GM23338 (cell line): ENCODE measurements at regions not wholly inside any gene's neighbourhood (a gene's known extent, or its start where the extent isn't known, plus 50 kb on each side); places are given as distances from the start of the nearest gene placed in this dataset.

Experiments used
- ATAC-seq: fragments of 200-7000 bp; cut with Tn5 transposase; 3 replicates; pipeline ENCODE4 v1.9.1; 2020
- DNase-seq: peaks from one replicate; pipeline ENCODE4 v3.0.0-alpha.2; 2015; ENCODE audit warnings: low spot score
- H2AFZ ChIP-seq: fragments of 200-600 bp; sonication (generic); 2 replicates; pipeline ENCODE4 v1.8.0; 2016; ENCODE audit warnings: antibody characterized with exemption, mild to moderate bottlenecking, moderate library complexity
- H3F3A ChIP-seq: fragments of 200-600 bp; sonication (generic); replicated peaks from 2 replicates; pipeline ENCODE4 v1.8.0; 2017; ENCODE audit warnings: antibody characterized with exemption, mixed run types, low read depth
- H3K27ac ChIP-seq: fragments of 200-600 bp; sonication (generic); 2 replicates; pipeline ENCODE4 v1.6.1; 2016; ENCODE audit warnings: low read depth
- H3K27me3 ChIP-seq: fragments of 200-600 bp; sonication (generic); 2 replicates; pipeline ENCODE4 v1.8.0; 2016; ENCODE audit warnings: mild to moderate bottlenecking, mixed run types, moderate library complexity; ENCODE audit not compliant: insufficient read depth
- H3K36me3 ChIP-seq: fragments of 200-600 bp; sonication (generic); 2 replicates; pipeline ENCODE4 v1.8.0; 2016; ENCODE audit warnings: mild to moderate bottlenecking; ENCODE audit not compliant: insufficient read depth
- H3K4me1 ChIP-seq: fragments of 200-600 bp; sonication (generic); 2 replicates; pipeline ENCODE4 v1.8.0; 2016; ENCODE audit warnings: mild to moderate bottlenecking, moderate library complexity; ENCODE audit not compliant: insufficient read depth
- H3K4me2 ChIP-seq: fragments of 200-600 bp; sonication (generic); 2 replicates; pipeline ENCODE4 v1.7.1; 2017; ENCODE audit warnings: mixed run types
- H3K4me3 ChIP-seq: fragments of 200-600 bp; sonication (generic); 2 replicates; pipeline ENCODE4 v1.6.1; 2016; ENCODE audit warnings: mixed run types
- H3K79me2 ChIP-seq: fragments of 200-600 bp; sonication (generic); replicated peaks from 2 replicates; pipeline ENCODE4 v1.8.0; 2017; ENCODE audit warnings: mild to moderate bottlenecking; ENCODE audit not compliant: insufficient read depth
- H3K9me2 ChIP-seq: fragments of 200-600 bp; sonication (generic); 2 replicates; pipeline ENCODE4 v1.8.0; 2017; ENCODE audit not compliant: insufficient read depth
- H4K20me1 ChIP-seq: fragments of 200-600 bp; sonication (generic); replicated peaks from 2 replicates; pipeline ENCODE4 v1.8.0; 2017; ENCODE audit warnings: mild to moderate bottlenecking; ENCODE audit not compliant: insufficient read depth
- H3K27ac Mint-ChIP-seq: 2 replicates; pipeline ENCODE4 v1.8.0; 2020; ENCODE audit warnings: inconsistent platforms, mild to moderate bottlenecking, moderate library complexity, mixed read lengths
- H3K27me3 Mint-ChIP-seq: 3 replicates; pipeline ENCODE4 v1.8.0; 2022; ENCODE audit warnings: low read depth, mild to moderate bottlenecking, moderate library complexity, mixed read lengths, inconsistent platforms; ENCODE audit not compliant: insufficient read depth, poor library complexity
- H3K36me3 Mint-ChIP-seq: 3 replicates; pipeline ENCODE4 v1.8.0; 2021; ENCODE audit warnings: low read depth, mild to moderate bottlenecking, inconsistent platforms, moderate library complexity, mixed read lengths
- H3K4me1 Mint-ChIP-seq: 3 replicates; pipeline ENCODE4 v1.8.0; 2020; ENCODE audit warnings: mild to moderate bottlenecking, inconsistent platforms, mixed read lengths
- H3K4me3 Mint-ChIP-seq: 3 replicates; pipeline ENCODE4 v1.8.0; 2021; ENCODE audit warnings: moderate library complexity, mild to moderate bottlenecking, inconsistent platforms, mixed read lengths
- H3K9me3 Mint-ChIP-seq: 3 replicates; pipeline ENCODE4 v1.8.0; 2020; ENCODE audit warnings: moderate library complexity, mild to moderate bottlenecking, inconsistent platforms, mixed read lengths
- EZH2 ChIP-seq: fragments of 200-600 bp; sonication (generic); IDR thresholded peaks from one replicate; pipeline ENCODE4 v1.8.0; 2017; ENCODE audit warnings: antibody characterized with exemption, mild to moderate bottlenecking, low read depth; ENCODE audit not compliant: unreplicated experiment
- JUNB ChIP-seq: IDR thresholded peaks from one replicate; pipeline ENCODE4 v1.6.1; 2016; ENCODE audit warnings: antibody characterized with exemption; ENCODE audit not compliant: unreplicated experiment
- NANOG ChIP-seq: IDR thresholded peaks from 2 replicates; pipeline ENCODE4 v1.6.1; 2016; ENCODE audit warnings: antibody characterized with exemption, borderline replicate concordance
- POLR2AphosphoS5 ChIP-seq: IDR thresholded peaks from 2 replicates; pipeline ENCODE4 v1.6.1; 2016; ENCODE audit warnings: antibody characterized with exemption, low read depth
- STAT1 ChIP-seq: IDR thresholded peaks from one replicate; pipeline ENCODE4 v1.6.1; 2016; ENCODE audit warnings: antibody characterized with exemption; ENCODE audit not compliant: unreplicated experiment
- ZNF114 ChIP-seq: fragments of 250-450 bp; sonication (Bioruptor Pico); IDR thresholded peaks from 2 replicates; pipeline ENCODE4 v1.5.0; 2020; ENCODE audit warnings: mild to moderate bottlenecking, moderate library complexity
- TF ChIP-seq, protein P1 (sequence below): IDR thresholded peaks from one replicate; pipeline ENCODE4 v1.6.1; 2018; ENCODE audit warnings: antibody characterized with exemption; ENCODE audit not compliant: unreplicated experiment
- TF ChIP-seq, protein P2 (sequence below), 2 experiments: fragments of 200-600 bp in 1 of 2; sonication (generic) in 1 of 2; conservative IDR thresholded peaks; 2 replicates each; pipeline versions ENCODE4 v1.5.1 to v1.6.1; 2016 to 2017; ENCODE audit warnings: antibody characterized with exemption in 2 of 2, low read depth in 2 of 2, mild to moderate bottlenecking in 2 of 2, moderate library complexity in 1 of 2
- TF ChIP-seq, protein P3 (sequence below): fragments of 250-450 bp; sonication (Bioruptor Pico); IDR thresholded peaks from 2 replicates; pipeline ENCODE4 v1.5.0; 2020; ENCODE audit warnings: mild to moderate bottlenecking, moderate library complexity

- TF ChIP-seq, protein P1, sequence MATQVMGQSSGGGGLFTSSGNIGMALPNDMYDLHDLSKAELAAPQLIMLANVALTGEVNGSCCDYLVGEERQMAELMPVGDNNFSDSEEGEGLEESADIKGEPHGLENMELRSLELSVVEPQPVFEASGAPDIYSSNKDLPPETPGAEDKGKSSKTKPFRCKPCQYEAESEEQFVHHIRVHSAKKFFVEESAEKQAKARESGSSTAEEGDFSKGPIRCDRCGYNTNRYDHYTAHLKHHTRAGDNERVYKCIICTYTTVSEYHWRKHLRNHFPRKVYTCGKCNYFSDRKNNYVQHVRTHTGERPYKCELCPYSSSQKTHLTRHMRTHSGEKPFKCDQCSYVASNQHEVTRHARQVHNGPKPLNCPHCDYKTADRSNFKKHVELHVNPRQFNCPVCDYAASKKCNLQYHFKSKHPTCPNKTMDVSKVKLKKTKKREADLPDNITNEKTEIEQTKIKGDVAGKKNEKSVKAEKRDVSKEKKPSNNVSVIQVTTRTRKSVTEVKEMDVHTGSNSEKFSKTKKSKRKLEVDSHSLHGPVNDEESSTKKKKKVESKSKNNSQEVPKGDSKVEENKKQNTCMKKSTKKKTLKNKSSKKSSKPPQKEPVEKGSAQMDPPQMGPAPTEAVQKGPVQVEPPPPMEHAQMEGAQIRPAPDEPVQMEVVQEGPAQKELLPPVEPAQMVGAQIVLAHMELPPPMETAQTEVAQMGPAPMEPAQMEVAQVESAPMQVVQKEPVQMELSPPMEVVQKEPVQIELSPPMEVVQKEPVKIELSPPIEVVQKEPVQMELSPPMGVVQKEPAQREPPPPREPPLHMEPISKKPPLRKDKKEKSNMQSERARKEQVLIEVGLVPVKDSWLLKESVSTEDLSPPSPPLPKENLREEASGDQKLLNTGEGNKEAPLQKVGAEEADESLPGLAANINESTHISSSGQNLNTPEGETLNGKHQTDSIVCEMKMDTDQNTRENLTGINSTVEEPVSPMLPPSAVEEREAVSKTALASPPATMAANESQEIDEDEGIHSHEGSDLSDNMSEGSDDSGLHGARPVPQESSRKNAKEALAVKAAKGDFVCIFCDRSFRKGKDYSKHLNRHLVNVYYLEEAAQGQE = no peak
- TF ChIP-seq EZH2 (no peak), NANOG (no peak)
- TF ChIP-seq, protein P2, sequence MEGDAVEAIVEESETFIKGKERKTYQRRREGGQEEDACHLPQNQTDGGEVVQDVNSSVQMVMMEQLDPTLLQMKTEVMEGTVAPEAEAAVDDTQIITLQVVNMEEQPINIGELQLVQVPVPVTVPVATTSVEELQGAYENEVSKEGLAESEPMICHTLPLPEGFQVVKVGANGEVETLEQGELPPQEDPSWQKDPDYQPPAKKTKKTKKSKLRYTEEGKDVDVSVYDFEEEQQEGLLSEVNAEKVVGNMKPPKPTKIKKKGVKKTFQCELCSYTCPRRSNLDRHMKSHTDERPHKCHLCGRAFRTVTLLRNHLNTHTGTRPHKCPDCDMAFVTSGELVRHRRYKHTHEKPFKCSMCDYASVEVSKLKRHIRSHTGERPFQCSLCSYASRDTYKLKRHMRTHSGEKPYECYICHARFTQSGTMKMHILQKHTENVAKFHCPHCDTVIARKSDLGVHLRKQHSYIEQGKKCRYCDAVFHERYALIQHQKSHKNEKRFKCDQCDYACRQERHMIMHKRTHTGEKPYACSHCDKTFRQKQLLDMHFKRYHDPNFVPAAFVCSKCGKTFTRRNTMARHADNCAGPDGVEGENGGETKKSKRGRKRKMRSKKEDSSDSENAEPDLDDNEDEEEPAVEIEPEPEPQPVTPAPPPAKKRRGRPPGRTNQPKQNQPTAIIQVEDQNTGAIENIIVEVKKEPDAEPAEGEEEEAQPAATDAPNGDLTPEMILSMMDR (conservative IDR thresholded peaks at IDR 0.05; ENCODE audit: low read depth in 2 of 2) = no peak
These were observed 213.6 kb upstream of the ANKRD55 start (continued) for GRCh38 chr5:56446728-56447127.

- Mint-ChIP-seq H3K4me1 (no peaks in the 10 kb centered on the region; the same call in 2 of the 3 replicates), H3K36me3 (no peaks in the 10 kb centered on the region), H3K9me3 (no peaks in the 10 kb centered on the region), H3K27me3 (peaks cover 2% of the 10 kb centered on the region), H3K27ac (no peak overlapping the region), H3K4me3 (no peak overlapping the region)
- TF ChIP-seq JUNB (no peak), POLR2AphosphoS5 (no peak), ZNF114 (CRISPR knock-in tag) (no peak), STAT1 (no peak)
- TF ChIP-seq, protein P1 = no peak
- TF ChIP-seq, protein P3, sequence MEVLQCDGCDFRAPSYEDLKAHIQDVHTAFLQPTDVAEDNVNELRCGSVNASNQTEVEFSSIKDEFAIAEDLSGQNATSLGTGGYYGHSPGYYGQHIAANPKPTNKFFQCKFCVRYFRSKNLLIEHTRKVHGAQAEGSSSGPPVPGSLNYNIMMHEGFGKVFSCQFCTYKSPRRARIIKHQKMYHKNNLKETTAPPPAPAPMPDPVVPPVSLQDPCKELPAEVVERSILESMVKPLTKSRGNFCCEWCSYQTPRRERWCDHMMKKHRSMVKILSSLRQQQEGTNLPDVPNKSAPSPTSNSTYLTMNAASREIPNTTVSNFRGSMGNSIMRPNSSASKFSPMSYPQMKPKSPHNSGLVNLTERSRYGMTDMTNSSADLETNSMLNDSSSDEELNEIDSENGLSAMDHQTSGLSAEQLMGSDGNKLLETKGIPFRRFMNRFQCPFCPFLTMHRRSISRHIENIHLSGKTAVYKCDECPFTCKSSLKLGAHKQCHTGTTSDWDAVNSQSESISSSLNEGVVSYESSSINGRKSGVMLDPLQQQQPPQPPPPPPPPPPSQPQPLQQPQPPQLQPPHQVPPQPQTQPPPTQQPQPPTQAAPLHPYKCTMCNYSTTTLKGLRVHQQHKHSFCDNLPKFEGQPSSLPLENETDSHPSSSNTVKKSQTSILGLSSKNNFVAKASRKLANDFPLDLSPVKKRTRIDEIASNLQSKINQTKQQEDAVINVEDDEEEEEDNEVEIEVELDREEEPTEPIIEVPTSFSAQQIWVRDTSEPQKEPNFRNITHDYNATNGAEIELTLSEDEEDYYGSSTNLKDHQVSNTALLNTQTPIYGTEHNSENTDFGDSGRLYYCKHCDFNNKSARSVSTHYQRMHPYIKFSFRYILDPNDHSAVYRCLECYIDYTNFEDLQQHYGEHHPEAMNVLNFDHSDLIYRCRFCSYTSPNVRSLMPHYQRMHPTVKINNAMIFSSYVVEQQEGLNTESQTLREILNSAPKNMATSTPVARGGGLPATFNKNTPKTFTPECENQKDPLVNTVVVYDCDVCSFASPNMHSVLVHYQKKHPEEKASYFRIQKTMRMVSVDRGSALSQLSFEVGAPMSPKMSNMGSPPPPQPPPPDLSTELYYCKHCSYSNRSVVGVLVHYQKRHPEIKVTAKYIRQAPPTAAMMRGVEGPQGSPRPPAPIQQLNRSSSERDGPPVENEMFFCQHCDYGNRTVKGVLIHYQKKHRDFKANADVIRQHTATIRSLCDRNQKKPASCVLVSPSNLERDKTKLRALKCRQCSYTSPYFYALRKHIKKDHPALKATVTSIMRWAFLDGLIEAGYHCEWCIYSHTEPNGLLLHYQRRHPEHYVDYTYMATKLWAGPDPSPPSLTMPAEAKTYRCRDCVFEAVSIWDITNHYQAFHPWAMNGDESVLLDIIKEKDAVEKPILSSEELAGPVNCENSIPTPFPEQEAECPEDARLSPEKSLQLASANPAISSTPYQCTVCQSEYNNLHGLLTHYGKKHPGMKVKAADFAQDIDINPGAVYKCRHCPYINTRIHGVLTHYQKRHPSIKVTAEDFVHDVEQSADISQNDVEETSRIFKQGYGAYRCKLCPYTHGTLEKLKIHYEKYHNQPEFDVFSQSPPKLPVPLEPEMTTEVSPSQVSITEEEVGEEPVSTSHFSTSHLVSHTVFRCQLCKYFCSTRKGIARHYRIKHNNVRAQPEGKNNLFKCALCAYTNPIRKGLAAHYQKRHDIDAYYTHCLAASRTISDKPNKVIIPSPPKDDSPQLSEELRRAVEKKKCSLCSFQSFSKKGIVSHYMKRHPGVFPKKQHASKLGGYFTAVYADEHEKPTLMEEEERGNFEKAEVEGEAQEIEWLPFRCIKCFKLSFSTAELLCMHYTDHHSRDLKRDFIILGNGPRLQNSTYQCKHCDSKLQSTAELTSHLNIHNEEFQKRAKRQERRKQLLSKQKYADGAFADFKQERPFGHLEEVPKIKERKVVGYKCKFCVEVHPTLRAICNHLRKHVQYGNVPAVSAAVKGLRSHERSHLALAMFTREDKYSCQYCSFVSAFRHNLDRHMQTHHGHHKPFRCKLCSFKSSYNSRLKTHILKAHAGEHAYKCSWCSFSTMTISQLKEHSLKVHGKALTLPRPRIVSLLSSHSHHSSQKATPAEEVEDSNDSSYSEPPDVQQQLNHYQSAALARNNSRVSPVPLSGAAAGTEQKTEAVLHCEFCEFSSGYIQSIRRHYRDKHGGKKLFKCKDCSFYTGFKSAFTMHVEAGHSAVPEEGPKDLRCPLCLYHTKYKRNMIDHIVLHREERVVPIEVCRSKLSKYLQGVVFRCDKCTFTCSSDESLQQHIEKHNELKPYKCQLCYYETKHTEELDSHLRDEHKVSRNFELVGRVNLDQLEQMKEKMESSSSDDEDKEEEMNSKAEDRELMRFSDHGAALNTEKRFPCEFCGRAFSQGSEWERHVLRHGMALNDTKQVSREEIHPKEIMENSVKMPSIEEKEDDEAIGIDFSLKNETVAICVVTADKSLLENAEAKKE (CRISPR knock-in tag) = no peak
- H3K27me3 ChIP-seq = no peaks in the 10 kb centered on the region
- H3K9me2 ChIP-seq = no peaks in the 10 kb centered on the region
- H3K79me2 ChIP-seq = no peaks in the 10 kb centered on the region
- H3K4me2 ChIP-seq = no peak overlapping the region
- no peaks in the 10 kb centered on the region for H3K36me3 ChIP-seq
- H2AFZ ChIP-seq = 0 out of 2 replicates have a peak overlapping the region, but pooled peaks have one; percentile 32
- H4K20me1 ChIP-seq = no peaks in the 10 kb centered on the region
- DNase-seq = no peak
- H3K4me3 ChIP-seq = no peak overlapping the region
- H3K27ac ChIP-seq = no peak overlapping the region
- ATAC-seq = no peak
- H3K4me1 ChIP-seq = no peaks in the 10 kb centered on the region
- H3F3A ChIP-seq = no peaks in the 10 kb centered on the region
These were observed 210.7 kb upstream of the ANKRD55 start for GRCh38 chr5:56443826-56444225.
